H1 (cell line): ENCODE measurements at regions not wholly inside any gene's neighbourhood (a gene's known extent, or its start where the extent isn't known, plus 50 kb on each side); places are given as distances from the start of the nearest gene placed in this dataset.

Experiments used
- EP300 ChIP-seq, 2 experiments: IDR thresholded peaks; 1 replicate in 1 of 2; 2 replicates in 1 of 2; pipeline ENCODE4 v1.6.1; 2011 to 2012; ENCODE audit warnings: low read depth in 2 of 2, low read length in 2 of 2, mild to moderate bottlenecking in 2 of 2, borderline replicate concordance in 1 of 2, inconsistent platforms in 1 of 2, moderate library complexity in 1 of 2
- GTF2F1 ChIP-seq: IDR thresholded peaks from 2 replicates; pipeline ENCODE4 v1.6.1; 2012; ENCODE audit warnings: low read depth, low read length, improper control_type of control experiment, borderline replicate concordance
- HDAC2 ChIP-seq, 2 experiments: fragments of 300-600 bp in 1 of 2; sonication (generic) in 1 of 2; IDR thresholded peaks; 2 replicates each; pipeline ENCODE4 v1.6.1; 2011 to 2012; ENCODE audit warnings: low read depth in 2 of 2, low read length in 2 of 2, mild to moderate bottlenecking in 2 of 2, moderate library complexity in 2 of 2, borderline replicate concordance in 1 of 2, inconsistent platforms in 1 of 2
- KDM5A ChIP-seq: fragments of 200-600 bp; IDR thresholded peaks from 2 replicates; pipeline ENCODE4 v1.7.1; 2012; ENCODE audit warnings: mild to moderate bottlenecking, low read length, inconsistent platforms, mixed read lengths
- RBBP5 ChIP-seq: IDR thresholded peaks from 2 replicates; pipeline ENCODE4 v1.7.1; 2012; ENCODE audit warnings: low read depth, mild to moderate bottlenecking, inconsistent platforms, low read length, moderate library complexity, borderline replicate concordance
- SIN3A ChIP-seq, 2 experiments: IDR thresholded peaks in 1 of 2; conservative IDR thresholded peaks in 1 of 2; 2 replicates each; pipeline ENCODE4 v1.6.1; 2011 to 2012; ENCODE audit warnings: low read length in 2 of 2, improper control_type of control experiment in 1 of 2, low read depth in 1 of 2, mild to moderate bottlenecking in 1 of 2
- SP4 ChIP-seq: IDR thresholded peaks from 2 replicates; pipeline ENCODE4 v1.6.1; 2012; ENCODE audit warnings: low read length, inconsistent platforms

DNA sequence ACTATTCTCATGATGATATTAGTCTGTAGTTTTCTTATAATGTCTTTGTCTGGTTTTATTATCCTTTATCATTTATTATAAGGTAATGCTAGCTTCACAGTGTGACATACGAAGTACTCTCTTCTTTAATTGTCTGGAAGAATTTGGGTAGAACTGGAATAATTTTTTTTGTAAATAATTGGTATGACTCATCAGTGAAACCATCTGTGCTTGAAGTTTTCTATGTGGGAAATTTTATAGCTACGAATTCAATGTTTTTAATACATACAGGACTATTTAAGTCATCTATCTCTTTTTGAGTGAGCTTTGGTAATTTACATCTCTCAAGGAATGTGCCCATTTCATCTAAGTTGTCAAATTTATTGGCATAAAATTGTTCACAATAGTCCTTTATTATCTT is 86.3 kb downstream of the SOD2 start (continued):
- TF ChIP-seq SP4 (no peak), HDAC2 (IDR thresholded peaks at IDR 0.05; ENCODE audit: borderline replicate concordance in 1 of 2, low read depth in 2 of 2, low read length in 2 of 2) (no peak), SIN3A (conservative IDR thresholded peaks at IDR 0.05 in 1 of 2, IDR thresholded peaks at IDR 0.05 in 1 of 2; ENCODE audit: low read depth in 1 of 2, low read length in 2 of 2) (no peak), KDM5A (no peak), EP300 (IDR thresholded peaks at IDR 0.05; ENCODE audit: borderline replicate concordance in 1 of 2, low read depth in 2 of 2, low read length in 2 of 2) (no peak), GTF2F1 (no peak), RBBP5 (no peak)
